HTR-8/SVneo (cell line): ENCODE measurements at regions not wholly inside any gene's neighbourhood (a gene's known extent, or its start where the extent isn't known, plus 50 kb on each side); places are given as distances from the start of the nearest gene placed in this dataset.

ENCODE experiments used
- DNase-seq: peaks from one replicate; pipeline ENCODE4 v3.0.0; 2011; ENCODE audit warnings: low spot score, mixed read lengths; ENCODE audit not compliant: insufficient read length
- FAIRE-seq: peaks from 2 replicates; lab custom pipeline; 2011; peaks lifted over from hg19 to GRCh38; lab: Jason Lieb, UNC

DNA sequence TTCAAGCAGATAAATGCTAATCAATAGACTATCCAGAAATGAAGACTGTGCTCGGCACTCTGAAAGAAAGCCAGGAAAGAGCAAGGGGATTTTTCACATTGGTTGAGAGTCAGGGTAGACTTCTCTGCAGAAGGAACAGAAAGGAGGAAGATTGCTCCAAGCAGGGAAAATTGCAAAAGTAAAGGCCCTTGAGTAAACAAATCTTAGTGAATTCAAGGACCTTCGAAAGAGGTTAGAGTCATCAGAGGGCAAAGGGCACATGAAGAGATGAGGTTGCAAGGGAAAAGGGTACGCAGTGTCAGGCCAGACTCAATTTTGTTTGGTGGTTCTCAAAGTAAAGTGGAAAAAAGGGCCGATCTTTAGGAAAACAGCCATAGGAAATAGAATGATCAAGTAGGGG lies 157.6 kb upstream of the RAI14 start:
- FAIRE-seq (no peak), DNase-seq (no peak)

DNA sequence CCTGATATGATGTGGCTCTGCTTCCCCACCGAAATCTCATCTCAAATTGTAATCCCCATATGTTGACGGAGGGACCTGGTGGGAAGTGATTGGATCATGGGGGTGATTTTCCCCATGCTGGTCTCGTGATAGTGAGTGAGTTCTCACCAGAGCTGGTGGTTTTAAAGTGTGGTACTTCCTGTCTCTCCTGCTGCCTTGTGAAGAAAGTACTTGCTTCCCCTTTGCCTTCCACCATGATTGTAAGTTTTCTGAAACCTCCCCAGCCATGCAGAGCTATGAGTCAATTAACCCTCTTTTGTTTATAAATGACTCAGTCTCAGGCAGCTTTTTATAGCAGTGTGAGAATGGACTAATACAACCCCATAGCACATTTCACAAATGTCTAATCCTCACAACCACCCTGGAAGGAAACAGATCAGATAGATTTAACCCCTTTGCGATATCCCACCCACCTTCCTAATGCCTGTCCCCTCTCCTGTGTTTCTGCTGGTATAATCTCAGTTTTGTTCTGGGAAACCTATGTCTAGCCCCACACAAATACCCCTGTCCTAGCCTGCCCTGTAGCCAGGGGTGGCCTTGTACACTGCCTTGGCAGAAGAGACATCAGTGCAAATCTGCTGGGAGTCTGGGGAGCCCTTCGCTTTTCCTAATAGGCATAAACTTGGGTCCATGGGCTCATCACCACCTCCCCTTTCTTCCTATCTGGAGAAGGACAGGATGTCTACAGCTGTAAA lies 157.0 kb upstream of the RAI14 start:
- FAIRE-seq: no peak
- DNase-seq: no peak

DNA sequence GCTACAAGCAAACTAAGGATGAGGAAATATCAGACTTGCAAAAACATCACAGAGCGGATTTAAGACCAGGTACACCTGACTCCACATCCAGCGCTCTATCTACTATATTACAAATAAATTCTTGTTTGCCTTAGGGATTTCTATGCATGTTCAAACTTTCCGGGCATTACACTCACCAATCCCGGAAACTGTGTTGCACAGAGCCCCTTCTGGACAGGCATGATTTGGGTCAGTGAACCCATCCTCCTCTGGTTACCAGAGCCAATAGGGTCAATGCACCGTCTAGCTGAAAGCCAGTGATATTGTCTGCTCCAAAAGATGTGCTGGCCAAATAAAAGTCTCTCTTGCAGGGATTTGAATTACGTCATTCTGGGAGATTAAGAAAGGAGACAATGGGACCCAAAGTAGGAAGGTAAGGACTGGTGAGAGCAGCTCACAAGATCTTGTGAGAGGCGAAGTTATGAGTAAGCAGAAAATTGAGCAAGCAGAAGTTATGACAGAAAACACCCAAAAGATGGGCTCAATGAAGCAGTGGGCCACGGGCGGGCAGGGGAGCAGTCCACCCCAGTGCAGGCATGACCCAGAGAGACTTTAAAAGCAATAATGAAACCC lies 155.8 kb upstream of the RAI14 start:
- FAIRE-seq (no peak), DNase-seq (no peak)

DNA sequence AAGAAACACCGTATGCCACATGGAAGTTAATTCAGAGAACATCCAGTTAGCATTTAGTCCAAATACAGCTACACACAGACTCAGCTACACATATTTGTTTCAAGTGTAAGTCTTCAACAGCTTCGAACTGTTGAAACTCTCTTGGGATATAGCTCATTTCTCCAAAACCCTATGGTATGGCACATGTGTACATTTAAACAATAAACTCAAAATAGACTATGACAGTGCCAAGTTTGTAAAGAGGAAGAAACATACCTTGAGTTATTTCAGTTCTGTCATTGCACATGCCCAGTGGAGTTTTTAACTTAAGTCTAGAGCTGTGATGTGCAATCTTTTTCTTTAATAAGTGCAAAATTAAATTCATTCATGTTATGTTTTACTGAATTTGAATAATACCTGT lies 155.1 kb upstream of the RAI14 start:
- no peak for FAIRE-seq
- DNase-seq: no peak

DNA sequence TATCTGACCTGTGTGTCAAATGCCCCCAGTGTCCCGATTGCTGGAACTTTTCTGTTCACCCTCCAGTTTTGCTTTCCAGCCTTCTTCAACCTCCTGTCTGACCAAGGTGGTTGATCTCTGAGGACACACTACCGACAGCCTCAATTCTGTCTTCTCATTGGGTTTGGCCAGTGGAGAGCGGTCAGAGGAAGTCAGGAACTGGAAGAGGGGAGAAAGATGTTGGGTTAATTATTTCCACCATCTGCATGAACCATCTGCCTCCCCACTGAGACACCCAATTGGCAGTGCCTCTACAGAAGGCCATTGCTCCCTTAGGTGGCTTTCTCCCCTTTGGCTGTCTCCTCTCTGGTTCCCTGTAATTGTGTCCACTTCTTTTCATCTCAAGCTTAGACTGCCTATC lies 154.3 kb upstream of the RAI14 start:
- DNase-seq (no peak), FAIRE-seq (no peak)

DNA sequence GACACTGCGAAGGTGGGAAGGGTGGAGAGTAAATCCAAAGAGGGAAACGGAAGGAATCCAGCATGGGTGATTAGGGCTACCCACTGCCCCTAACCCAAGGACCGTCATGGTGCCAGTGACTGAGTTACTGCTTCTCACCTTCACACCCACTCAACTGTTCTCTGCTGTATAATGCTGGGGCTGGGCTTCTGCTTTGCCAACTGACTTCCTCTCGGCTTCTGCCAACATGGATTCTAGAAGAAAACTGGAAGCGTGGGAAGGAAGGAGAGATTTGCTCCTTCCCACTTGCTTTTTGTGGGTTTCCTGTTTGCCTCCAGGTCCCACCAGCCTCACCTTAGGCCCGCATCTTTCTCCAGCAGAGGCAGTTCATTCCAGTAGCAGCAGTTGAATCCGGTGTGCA lies 153.5 kb upstream of the RAI14 start:
- no peak for FAIRE-seq

DNA sequence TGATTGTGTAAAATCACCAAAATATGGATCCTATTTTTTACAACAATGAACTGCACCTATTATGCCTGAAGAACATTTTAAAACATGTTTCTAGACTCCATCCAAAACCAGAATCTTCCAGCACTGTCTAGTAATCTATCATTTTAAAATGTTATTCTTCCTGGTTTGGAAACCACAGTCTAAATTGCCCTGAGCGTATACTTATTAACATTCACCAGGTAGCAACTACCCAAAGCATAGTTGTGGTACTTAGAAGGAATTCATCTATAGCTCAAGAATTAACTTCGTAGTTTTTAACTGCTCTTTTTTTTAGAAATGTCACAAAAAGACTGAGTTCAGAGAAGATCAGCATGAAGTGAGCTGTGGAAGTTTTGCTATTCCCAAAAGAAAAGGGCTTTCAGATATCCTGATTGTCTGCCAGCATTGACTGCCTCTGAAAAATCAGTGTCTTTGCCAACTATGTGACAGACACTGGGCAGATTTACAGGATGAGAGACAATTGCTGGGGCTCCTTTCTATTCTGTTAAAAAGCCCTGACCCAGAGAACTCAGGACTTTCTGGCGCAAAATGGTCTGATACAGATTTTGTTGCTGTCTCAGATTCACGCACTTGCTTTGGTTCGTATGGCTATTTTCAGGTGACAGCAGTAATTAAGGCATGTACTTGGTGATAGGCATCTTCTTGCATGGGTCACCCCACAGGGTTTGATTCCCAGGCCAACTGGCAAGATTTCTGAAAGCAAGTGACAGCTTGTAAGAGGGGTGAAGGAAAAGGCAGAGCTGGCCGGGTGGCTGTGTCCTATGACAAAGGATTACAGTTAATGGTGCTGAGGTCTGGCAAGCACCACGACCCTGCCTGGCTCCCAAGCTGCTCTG lies 152.5 kb upstream of the RAI14 start:
- FAIRE-seq: no peak

More for the DNA sequence above, 153.5 kb upstream of the RAI14 start:
- DNase-seq: no peak

DNA sequence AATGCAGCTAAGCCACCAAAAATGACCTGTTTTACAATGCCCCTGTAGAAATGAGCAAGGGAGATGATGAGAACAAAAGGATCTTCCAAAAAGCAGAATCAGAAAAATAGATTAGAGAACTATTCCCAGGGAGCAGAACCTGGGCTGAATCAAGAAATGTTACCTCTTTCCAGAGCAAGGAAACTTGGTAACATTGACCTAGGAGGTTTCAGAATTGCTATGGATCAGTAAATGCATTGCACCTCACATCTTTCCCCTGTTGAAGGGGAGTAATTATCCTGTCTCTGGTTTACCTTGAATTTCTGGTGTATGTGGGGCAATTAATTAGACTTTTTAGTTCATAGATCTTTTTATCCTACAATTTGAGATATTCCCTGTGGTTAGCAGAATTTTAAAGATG lies 151.2 kb upstream of the RAI14 start:
- DNase-seq: no peak
- FAIRE-seq: no peak

More for the DNA sequence above, 152.5 kb upstream of the RAI14 start:
- DNase-seq: no peak

DNA sequence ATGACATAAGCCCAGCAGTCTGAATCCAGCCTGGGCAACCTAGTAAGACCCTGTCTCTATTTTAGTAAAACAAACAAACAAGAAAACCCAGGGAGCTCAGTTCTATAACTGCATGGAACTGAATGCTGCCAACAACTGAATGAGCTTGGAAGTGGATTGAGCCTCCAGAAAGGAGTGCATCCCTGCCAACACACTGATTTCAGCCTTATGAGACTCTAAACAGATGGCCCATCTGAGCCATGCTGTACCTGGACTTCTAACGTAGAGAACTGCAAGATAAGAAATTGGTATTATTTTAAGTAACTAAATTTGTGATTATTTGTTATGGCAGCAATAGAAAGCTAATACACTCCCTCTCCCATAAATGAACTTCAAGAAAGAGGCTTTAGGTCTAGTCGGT lies 150.4 kb upstream of the RAI14 start:
- DNase-seq: no peak
- FAIRE-seq: no peak

DNA sequence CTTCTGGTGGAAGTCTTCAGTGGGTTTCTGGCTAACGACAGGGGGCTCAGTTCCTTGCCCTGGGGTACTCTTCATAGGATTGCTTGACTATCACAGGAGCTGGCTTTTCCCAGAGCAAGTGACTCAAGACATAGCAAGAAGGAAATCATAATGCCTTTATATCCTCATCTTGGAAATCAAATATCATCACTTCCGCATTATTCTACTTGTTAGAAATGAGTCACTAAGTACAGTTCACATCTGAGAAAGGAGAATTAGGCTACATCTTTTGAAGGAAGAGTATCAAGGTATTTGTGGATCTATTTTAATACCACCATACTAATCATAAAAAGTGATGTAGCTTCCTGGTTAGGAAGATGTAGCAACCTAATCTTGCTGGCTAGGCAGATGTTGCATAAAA lies 148.2 kb upstream of the RAI14 start:
- DNase-seq: no peak
- FAIRE-seq: no peak

DNA sequence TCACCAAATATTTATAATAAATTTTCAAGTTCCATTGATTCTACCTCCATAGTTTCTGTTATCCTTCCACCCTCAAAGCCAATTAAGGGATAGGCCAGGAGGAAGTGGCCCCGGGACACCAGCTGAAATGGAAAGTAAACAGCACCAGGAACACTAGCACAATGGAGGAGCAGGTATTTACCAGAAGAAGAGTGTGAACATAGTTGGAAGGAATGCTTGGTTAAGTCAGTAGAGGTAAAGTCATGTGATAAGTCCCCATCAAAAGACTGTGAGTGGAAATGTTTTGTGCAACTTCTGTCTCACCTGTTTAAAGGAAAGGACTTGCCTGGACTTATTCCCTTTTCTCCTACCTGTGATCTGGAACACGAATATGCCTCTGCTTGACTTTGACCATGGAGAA lies 146.7 kb upstream of the RAI14 start:
- FAIRE-seq: peak; percentile 42
- DNase-seq: no peak

DNA sequence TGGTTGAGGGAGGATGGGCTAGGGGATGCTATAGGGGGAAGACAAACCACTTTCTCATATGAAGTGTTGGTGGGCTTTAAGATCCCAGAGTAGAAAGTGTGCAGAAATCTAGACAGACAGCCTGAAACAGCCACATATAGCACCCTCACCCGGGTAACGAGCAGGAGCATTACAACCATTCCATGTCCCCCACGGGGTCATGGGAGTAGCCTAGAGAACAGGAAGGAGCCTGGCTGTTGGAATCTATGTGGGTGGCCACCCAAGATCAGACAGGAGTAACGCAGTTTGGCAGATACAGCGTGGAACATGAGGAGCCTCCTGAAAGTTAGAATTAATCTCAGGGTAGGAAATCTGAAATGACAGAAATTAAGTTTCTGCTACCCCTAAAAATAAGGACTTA lies 146.1 kb upstream of the RAI14 start:
- FAIRE-seq: no peak
- no peak for DNase-seq

DNA sequence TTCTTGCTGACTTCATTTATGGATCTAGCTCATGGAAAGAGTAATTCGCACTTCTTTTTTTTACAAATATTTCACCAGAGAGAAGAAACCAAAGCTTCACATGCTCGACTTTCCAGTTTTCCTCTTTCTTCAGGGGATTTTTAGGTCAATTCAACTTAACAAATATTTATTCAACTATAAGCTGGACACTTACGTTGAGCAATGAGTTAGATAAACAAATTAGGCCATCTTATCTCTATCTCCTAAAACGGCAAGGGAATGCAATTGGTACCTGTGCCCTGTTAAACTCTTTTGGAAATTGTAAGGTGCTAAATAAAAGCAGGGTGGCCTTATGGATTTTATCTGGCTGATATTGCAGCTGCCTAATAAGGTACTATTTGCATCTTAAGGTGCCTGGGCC lies 145.1 kb upstream of the RAI14 start:
- DNase-seq: no peak
- no peak for FAIRE-seq

DNA sequence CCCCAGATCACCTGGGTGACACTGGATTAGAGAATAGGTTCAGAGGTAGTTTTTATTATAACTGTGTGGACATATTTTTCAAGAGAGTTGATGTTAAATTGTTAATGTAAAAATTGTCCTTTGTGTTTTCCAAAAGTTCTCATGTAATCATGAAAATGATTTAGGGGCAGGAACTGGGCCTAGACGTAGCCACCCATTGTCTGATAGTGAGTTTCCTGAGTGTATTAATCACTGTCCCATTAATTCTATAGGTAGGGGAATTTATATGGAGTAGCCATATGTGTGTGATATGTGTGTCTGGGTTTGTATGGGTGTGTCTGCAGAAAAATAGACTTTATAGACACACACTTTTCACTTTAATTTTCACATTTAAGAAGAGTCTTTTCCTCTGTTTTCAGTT lies 144.6 kb upstream of the RAI14 start:
- DNase-seq (no peak), FAIRE-seq (no peak)

DNA sequence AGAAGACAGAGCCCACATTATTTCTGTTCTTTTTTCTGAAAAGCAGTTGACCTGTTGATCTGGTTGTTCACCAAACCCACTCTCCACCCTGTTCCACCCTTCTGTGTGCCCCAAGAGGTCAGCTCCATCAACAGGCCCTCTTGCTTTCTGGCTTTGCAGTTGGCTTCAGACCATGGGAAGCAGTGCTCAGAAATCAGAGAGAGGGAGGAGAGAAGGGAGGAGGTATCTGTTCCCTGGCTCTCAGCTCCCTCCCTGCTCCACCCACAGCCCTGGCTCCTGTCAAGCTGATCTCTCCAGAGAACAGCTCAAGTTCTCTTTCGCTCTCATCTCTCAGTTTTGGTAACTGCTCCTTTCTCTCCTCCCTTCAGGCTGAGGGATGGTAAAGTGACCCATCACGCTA lies 144.2 kb upstream of the RAI14 start:
- FAIRE-seq (no peak), DNase-seq (no peak)

DNA sequence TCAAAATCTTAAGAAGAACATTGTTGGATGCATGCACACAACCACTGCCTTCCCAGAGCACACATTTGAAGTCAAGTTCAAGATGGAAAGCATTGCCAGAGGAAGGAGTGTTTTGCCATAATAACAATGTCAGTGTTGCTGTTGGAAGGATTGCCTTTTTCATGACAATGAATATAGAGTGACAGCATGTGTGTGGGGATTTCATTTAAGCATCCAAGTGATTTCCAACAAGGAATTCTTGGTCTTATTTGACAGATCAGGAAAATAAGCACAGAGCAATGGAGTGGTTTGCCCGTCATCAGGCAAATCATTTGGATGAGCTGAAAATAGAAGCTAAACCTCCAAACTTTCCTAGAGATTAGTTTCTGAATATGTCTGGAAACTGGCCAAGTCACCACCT lies 140.0 kb upstream of the RAI14 start:
- DNase-seq (no peak), FAIRE-seq (peak; percentile 78)

DNA sequence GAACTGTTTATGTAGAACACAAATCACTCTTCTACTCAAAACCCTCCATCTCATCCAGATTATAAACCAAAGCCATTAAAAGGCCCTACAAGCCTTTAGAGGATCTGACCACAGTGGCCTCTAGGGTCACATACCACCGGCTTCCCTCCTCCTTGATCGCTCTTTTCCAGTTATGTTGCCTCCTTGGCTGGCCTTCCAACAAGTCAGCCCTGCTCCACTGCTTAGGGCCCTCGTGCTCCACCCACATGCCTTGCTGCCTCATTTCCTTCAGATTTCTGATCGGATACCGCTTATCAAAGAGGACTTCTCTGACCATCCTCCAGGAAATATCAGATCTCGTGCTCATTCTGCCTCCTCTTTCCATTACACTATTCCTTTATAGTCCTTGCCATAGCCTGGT lies 139.4 kb upstream of the RAI14 start:
- FAIRE-seq (peak; percentile 79), DNase-seq (no peak)

DNA sequence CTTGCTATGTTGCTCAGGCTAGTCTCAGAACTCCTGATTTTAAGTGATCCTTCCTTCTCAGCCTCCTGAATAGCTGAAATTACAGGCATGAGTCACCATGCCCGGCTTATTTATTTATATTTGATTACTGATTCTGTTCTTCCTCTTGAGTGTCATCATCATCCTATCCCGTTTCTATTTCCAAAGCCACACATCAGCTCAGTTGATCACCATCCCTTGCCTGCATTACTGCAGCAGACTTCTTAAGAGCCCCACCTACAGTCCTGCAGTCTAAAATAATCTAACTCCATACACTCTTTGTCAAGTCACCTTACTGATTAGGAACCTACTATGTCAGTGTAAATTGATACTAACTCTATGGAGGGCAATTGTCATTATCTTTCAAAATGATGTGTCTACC lies 138.9 kb upstream of the RAI14 start:
- DNase-seq (no peak), FAIRE-seq (peak; percentile 4)

DNA sequence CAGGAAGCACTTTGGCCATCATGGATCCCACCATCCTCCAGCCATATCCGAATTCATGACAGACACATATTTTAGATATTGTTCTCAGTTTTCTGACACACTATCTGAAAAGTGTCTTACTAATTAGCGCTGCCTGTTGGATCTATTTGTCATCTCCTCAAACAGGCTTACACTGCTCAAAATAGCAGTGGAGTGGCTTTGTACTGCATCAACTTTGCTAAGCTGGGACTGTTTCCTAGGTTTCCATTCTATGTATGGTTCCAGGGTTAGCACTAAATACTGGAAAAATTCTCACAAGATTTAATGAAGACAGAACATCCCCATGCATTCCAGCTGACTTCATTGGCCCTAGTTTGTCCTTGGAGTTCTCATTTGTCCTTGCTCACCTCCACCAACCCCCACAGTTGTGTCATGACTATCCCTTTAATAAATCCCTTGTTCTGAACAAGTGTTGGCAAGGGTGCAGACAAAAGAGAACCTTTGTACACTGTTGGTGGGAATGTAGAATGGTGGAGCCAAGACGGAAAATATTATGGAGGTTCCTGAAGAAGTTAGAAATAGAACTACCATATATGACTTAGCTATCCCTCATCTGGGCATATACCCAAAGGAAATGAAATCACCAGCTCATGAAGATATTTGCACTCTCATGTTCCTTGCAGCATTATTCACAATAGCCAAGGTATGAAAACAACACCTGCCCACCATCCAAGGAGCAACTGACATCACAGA lies 136.5 kb upstream of the RAI14 start:
- DNase-seq (no peak), FAIRE-seq (no peak)

DNA sequence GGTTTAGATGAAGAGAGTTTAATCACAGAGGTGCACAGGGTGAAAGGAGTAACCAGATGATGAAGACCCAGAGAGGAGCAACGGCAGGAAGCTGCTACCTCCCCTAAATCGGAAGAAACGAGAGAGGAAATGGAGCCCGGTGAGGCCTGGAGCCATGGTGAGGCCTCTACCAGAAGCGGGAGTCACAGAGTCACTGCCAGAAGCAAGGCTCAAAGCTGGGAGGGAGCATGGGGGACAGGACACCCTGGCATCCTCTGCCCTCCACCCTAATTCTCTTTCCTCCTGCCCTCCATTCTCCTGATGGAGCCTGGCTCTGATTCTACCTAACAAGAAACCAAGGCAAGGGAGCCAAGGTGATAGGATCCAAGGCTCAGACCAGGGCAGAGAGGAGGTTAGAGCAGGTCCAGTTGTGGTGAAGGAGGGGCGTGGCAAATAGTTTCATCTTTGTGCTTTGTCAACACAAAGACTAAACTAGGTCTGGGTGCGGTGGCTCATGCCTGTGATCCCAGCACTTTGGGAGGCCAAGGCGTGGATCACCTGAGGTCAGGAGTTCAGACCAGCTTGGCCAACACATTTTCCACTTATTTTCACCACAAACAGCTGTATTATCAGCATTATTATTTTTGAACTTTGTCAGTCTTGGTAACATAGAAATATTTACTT lies 134.4 kb upstream of the RAI14 start:
- FAIRE-seq (no peak), DNase-seq (no peak)
